ENCODE measurements at regions not wholly inside any gene's neighbourhood (a gene's known extent, or its start where the extent isn't known, plus 50 kb on each side); places are given as distances from the start of the nearest gene placed in this dataset.

- TF ChIP-seq CTCF (IDR thresholded peaks at IDR 0.05; ENCODE audit: borderline replicate concordance, insufficient read depth, low read depth, low read length), result no peak
- H3K4me3 ChIP-seq (ENCODE audit: low read depth, low read length), result no peak overlapping the region
Measured at GRCh38 chr9:107673861-107674720, 184.5 kb upstream of the KLF4 start.

GRCh38 chr9:107671588-107671987, 182.0 kb upstream of the KLF4 start:
- H3K4me3 ChIP-seq (ENCODE audit: low read depth, low read length), result no peak overlapping the region
- TF ChIP-seq CTCF (IDR thresholded peaks at IDR 0.05; ENCODE audit: borderline replicate concordance, insufficient read depth, low read depth, low read length), result no peak

GRCh38 chr9:107669422-107669821, 179.9 kb upstream of the KLF4 start:
- no peak for TF ChIP-seq CTCF (IDR thresholded peaks at IDR 0.05; ENCODE audit: borderline replicate concordance, insufficient read depth, low read depth, low read length)
- no peak overlapping the region for H3K4me3 ChIP-seq (ENCODE audit: low read depth, low read length)

- TF ChIP-seq CTCF (IDR thresholded peaks at IDR 0.05; ENCODE audit: borderline replicate concordance, insufficient read depth, low read depth, low read length), result no peak
- no peak overlapping the region for H3K4me3 ChIP-seq (ENCODE audit: low read depth, low read length)
Measured at GRCh38 chr9:107667231-107668070, 177.9 kb upstream of the KLF4 start.

- H3K4me3 ChIP-seq (ENCODE audit: low read depth, low read length), result no peak overlapping the region
- TF ChIP-seq CTCF (IDR thresholded peaks at IDR 0.05; ENCODE audit: borderline replicate concordance, insufficient read depth, low read depth, low read length), result no peak
Measured at GRCh38 chr9:107665057-107665456, 175.5 kb upstream of the KLF4 start.

- TF ChIP-seq CTCF (IDR thresholded peaks at IDR 0.05; ENCODE audit: borderline replicate concordance, insufficient read depth, low read depth, low read length), result no peak
Measured at GRCh38 chr9:107660976-107661375, 171.4 kb upstream of the KLF4 start.

More at GRCh38 chr9:107660976-107661375, 171.4 kb upstream of the KLF4 start:
- no peak overlapping the region for H3K4me3 ChIP-seq (ENCODE audit: low read depth, low read length)

Measured in GM12875 (cell line).